Endodermal cell (in vitro differentiated cells): ENCODE measurements at regions not wholly inside any gene's neighbourhood (a gene's known extent, or its start where the extent isn't known, plus 50 kb on each side); places are given as distances from the start of the nearest gene placed in this dataset.
"Not testable (repeated sequence)": the region's sequence is repeated elsewhere in the genome, so short reads cannot be mapped to it uniquely, and the experiment has no call there.

ENCODE experiments used
- DNase-seq: peaks from one replicate; pipeline ENCODE4 v3.0.0-alpha.2; 2017
- H3K27ac ChIP-seq: 2 replicates; pipeline ENCODE4 v1.5.1; 2013; ENCODE audit warnings: mild to moderate bottlenecking, low read depth, low read length, moderate library complexity
- H3K27me3 ChIP-seq: 2 replicates; pipeline ENCODE4 v1.6.1; 2013; ENCODE audit warnings: mild to moderate bottlenecking, low read length, moderate library complexity; ENCODE audit not compliant: insufficient read depth, control insufficient read depth, poor library complexity, severe bottlenecking
- H3K36me3 ChIP-seq: 2 replicates; pipeline ENCODE4 v1.7.0; 2013; ENCODE audit warnings: mild to moderate bottlenecking, low read length, moderate library complexity; ENCODE audit not compliant: control insufficient read depth, insufficient read depth
- H3K4me1 ChIP-seq: one replicate; pipeline ENCODE4 v1.7.0; 2013; ENCODE audit warnings: low read length; ENCODE audit not compliant: control insufficient read depth, insufficient read depth
- H3K4me3 ChIP-seq: 2 replicates; pipeline ENCODE4 v1.5.1; 2013; ENCODE audit warnings: mild to moderate bottlenecking, low read length, moderate library complexity
- H3K9ac ChIP-seq: 2 replicates; pipeline ENCODE4 v1.6.1; 2013; ENCODE audit warnings: mild to moderate bottlenecking, low read length, moderate library complexity; ENCODE audit not compliant: poor library complexity, severe bottlenecking; ENCODE audit errors: extremely low read depth
- H3K9me3 ChIP-seq: 2 replicates; pipeline ENCODE4 v1.6.1; 2013; ENCODE audit warnings: mild to moderate bottlenecking, low read length, moderate library complexity; ENCODE audit not compliant: control insufficient read depth
- H3K27ac Mint-ChIP-seq: 2 replicates; pipeline ENCODE4 v1.8.0; 2020; ENCODE audit warnings: mixed read lengths
- H3K27me3 Mint-ChIP-seq: 2 replicates; pipeline ENCODE4 v1.8.0; 2021; ENCODE audit warnings: mild to moderate bottlenecking, mixed read lengths; ENCODE audit not compliant: insufficient read depth
- H3K36me3 Mint-ChIP-seq: 2 replicates; pipeline ENCODE4 v1.8.0; 2020; ENCODE audit warnings: low read depth, mixed read lengths
- H3K4me1 Mint-ChIP-seq: 2 replicates; pipeline ENCODE4 v1.8.0; 2020; ENCODE audit warnings: mixed read lengths
- H3K4me3 Mint-ChIP-seq: 2 replicates; pipeline ENCODE4 v1.8.0; 2020; ENCODE audit warnings: mild to moderate bottlenecking, moderate library complexity, mixed read lengths
- H3K9me3 Mint-ChIP-seq: 2 replicates; pipeline ENCODE4 v1.8.0; 2020; ENCODE audit warnings: mild to moderate bottlenecking, mixed read lengths
- CTCF ChIP-seq: fragments of 200-600 bp; sonication (generic); conservative IDR thresholded peaks from 2 replicates; pipeline ENCODE4 v1.5.0; 2021; ENCODE audit warnings: antibody characterized with exemption, mild to moderate bottlenecking
- WGBS, 2 experiments: methylation state at CpG; one replicate each; pipeline versions ENCODE4 v1.1.5 to v1.1.7; 2013; ENCODE audit warnings: missing lambda C conversion rate in 2 of 2, mixed read lengths in 1 of 2; ENCODE audit not compliant: insufficient coverage in 1 of 2, insufficient read length in 1 of 2; 5-methylcytosine and 5-hydroxymethylcytosine counted together

GRCh38 chr4:57719456-57719855, 609.3 kb upstream of the IGFBP7 start:
- H3K4me1 ChIP-seq: no peaks in the 10 kb centered on the region
- WGBS, 2 experiments: 67% methylated on average over 2 of the region's 2 CpGs; no CpG with 5 or more reads in 1 of the 2 experiments
- DNase-seq: no peak
- Mint-ChIP-seq H3K36me3 (no peaks in the 10 kb centered on the region), H3K27me3 (no peaks in the 10 kb centered on the region), H3K27ac (no peak overlapping the region), H3K9me3 (peaks cover 26% of the 10 kb centered on the region), H3K4me1 (no peaks in the 10 kb centered on the region), H3K4me3 (no peak overlapping the region)
- H3K4me3 ChIP-seq: no peak overlapping the region
- no peaks in the 10 kb centered on the region for H3K27me3 ChIP-seq
- no peaks in the 10 kb centered on the region for H3K36me3 ChIP-seq
- no peak overlapping the region for H3K9ac ChIP-seq
- peaks cover under 1% of the 10 kb centered on the region for H3K9me3 ChIP-seq
- no peak overlapping the region for H3K27ac ChIP-seq
- TF ChIP-seq CTCF: no peak

DNA sequence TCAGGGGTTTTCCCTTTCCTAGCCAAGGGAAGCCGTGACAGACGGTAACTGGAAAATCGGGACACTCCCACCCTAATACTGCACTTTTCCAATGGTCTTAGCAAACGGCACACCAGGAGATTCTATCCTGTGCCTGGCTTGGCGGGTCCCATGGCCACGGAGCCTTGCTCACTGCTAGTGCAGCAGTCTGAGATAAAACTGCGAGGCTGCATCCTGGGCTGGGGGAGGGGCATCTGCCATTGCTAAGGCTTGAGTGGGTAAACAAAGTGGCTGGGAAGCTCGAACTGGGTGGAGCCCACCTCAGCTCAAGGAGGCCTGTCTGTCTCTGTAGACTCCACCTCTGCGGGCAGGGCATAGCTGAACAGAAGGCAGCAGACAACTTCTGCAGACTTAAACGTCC, 604.1 kb upstream of the IGFBP7 start:
- not testable (repeated sequence) for H3K27ac Mint-ChIP-seq, H3K9ac ChIP-seq, DNase-seq, H3K36me3 ChIP-seq, H3K27me3 Mint-ChIP-seq, H3K36me3 Mint-ChIP-seq, H3K27me3 ChIP-seq, H3K4me1 ChIP-seq, H3K27ac ChIP-seq, H3K4me3 ChIP-seq, H3K4me3 Mint-ChIP-seq
- H3K9me3 ChIP-seq: peaks cover 29% of the 10 kb centered on the region
- peaks cover 45% of the 10 kb centered on the region for H3K9me3 Mint-ChIP-seq
- WGBS, 2 experiments: 95% methylated on average over 4 to 10 of the region's 10 CpGs
- peaks cover 26% of the 10 kb centered on the region for H3K4me1 Mint-ChIP-seq

- H3K9me3 ChIP-seq: peaks cover 29% of the 10 kb centered on the region
- H3K27ac Mint-ChIP-seq: no peak overlapping the region
- no peaks in the 10 kb centered on the region for H3K27me3 Mint-ChIP-seq
- H3K9ac ChIP-seq: no peak overlapping the region
- no peak for TF ChIP-seq CTCF
- peak; percentile 52 for DNase-seq
- no peak overlapping the region for H3K4me3 Mint-ChIP-seq
- peaks cover 7% of the 10 kb centered on the region for H3K4me1 ChIP-seq
- WGBS, 2 experiments: 89 to 100% methylated on average over 1 to 2 of the region's 2 CpGs
- H3K9me3 Mint-ChIP-seq: peaks cover 23% of the 10 kb centered on the region
- H3K27ac ChIP-seq: no peak overlapping the region
- no peaks in the 10 kb centered on the region for H3K27me3 ChIP-seq
- no peak overlapping the region for H3K4me3 ChIP-seq
- H3K36me3 ChIP-seq: no peaks in the 10 kb centered on the region
- H3K4me1 Mint-ChIP-seq: peaks cover 26% of the 10 kb centered on the region
- H3K36me3 Mint-ChIP-seq: no peaks in the 10 kb centered on the region
These were observed 599.9 kb upstream of the IGFBP7 start for GRCh38 chr4:57710053-57710452.

GRCh38 chr4:57691370-57691769, 581.2 kb upstream of the IGFBP7 start:
- Histone ChIP-seq H3K27me3 (no peaks in the 10 kb centered on the region), H3K36me3 (no peaks in the 10 kb centered on the region), H3K27ac (no peak overlapping the region), H3K4me3 (no peak overlapping the region), H3K9ac (no peak overlapping the region), H3K4me1 (no peaks in the 10 kb centered on the region), H3K9me3 (peaks cover 13% of the 10 kb centered on the region)
- H3K9me3 Mint-ChIP-seq: peaks cover 17% of the 10 kb centered on the region
- H3K27ac Mint-ChIP-seq: no peak overlapping the region
- no peak for TF ChIP-seq CTCF
- H3K36me3 Mint-ChIP-seq: no peaks in the 10 kb centered on the region
- no peaks in the 10 kb centered on the region for H3K27me3 Mint-ChIP-seq
- H3K4me3 Mint-ChIP-seq: no peak overlapping the region
- peaks cover 6% of the 10 kb centered on the region for H3K4me1 Mint-ChIP-seq
- DNase-seq: no peak
- WGBS, 2 experiments: 88% methylated on average over 1 of the region's 1 CpG; no CpG with 5 or more reads in 1 of the 2 experiments
